Neural progenitor cell (in vitro differentiated cells): ENCODE measurements at regions not wholly inside any gene's neighbourhood (a gene's known extent, or its start where the extent isn't known, plus 50 kb on each side); places are given as distances from the start of the nearest gene placed in this dataset.

Experiments
- CTCF ChIP-seq: fragments of 200-600 bp; sonication (generic); IDR thresholded peaks from 2 replicates; pipeline ENCODE4 v1.5.1; 2017; ENCODE audit warnings: antibody characterized with exemption, mild to moderate bottlenecking
- EZH2phosphoT487 ChIP-seq: fragments of 200-600 bp; sonication (generic); IDR thresholded peaks from 2 replicates; pipeline ENCODE4 v1.6.1; 2017; ENCODE audit warnings: antibody characterized with exemption

GRCh38 chr3:59178698-59179097 lies 128.9 kb upstream of the CFAP20DC start:
- TF ChIP-seq EZH2phosphoT487 (no peak), CTCF (no peak)
